HG02678 (cell line): ENCODE measurements at regions not wholly inside any gene's neighbourhood (a gene's known extent, or its start where the extent isn't known, plus 50 kb on each side); places are given as distances from the start of the nearest gene placed in this dataset.

Experiments used
- ATAC-seq: cut with Tn5 transposase; IDR thresholded peaks from one replicate; pipeline ENCODE4 v1.9.1; 2021; ENCODE audit warnings: mild to moderate bottlenecking, moderate library complexity; ENCODE audit not compliant: unreplicated experiment

- no peak for ATAC-seq
Observed at GRCh38 chr12:107565551-107565950, 120.0 kb upstream of the PWP1 start.

GRCh38 chr12:107567876-107568619 lies 117.6 kb upstream of the PWP1 start:
- no peak for ATAC-seq

GRCh38 chr12:107568718-107569117 lies 116.9 kb upstream of the PWP1 start:
- ATAC-seq: no peak

DNA sequence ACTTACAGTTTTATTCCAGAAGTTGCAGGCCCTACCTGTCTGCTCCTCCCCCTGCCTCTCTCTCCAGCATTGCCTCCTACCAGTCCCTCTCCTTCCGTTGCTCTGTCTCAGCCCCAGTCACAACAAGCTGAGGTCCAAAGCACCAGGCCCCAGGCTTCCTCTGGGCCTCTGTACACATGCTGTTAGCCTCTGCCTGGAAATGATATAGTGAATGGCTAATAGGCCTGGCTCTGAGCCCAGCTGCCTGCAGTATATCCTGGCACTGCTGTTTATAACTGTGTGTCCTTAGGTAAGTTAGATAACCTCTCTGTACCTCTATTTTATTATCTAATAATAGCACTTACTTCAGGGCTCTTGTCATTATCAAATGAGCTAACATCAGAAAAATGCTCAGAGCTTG lies 114.9 kb upstream of the PWP1 start:
- no peak for ATAC-seq

- ATAC-seq: no peak
Observed at GRCh38 chr12:107571492-107571891, 114.1 kb upstream of the PWP1 start.

- ATAC-seq: no peak
Observed at GRCh38 chr12:107574691-107575090, 110.9 kb upstream of the PWP1 start.

DNA sequence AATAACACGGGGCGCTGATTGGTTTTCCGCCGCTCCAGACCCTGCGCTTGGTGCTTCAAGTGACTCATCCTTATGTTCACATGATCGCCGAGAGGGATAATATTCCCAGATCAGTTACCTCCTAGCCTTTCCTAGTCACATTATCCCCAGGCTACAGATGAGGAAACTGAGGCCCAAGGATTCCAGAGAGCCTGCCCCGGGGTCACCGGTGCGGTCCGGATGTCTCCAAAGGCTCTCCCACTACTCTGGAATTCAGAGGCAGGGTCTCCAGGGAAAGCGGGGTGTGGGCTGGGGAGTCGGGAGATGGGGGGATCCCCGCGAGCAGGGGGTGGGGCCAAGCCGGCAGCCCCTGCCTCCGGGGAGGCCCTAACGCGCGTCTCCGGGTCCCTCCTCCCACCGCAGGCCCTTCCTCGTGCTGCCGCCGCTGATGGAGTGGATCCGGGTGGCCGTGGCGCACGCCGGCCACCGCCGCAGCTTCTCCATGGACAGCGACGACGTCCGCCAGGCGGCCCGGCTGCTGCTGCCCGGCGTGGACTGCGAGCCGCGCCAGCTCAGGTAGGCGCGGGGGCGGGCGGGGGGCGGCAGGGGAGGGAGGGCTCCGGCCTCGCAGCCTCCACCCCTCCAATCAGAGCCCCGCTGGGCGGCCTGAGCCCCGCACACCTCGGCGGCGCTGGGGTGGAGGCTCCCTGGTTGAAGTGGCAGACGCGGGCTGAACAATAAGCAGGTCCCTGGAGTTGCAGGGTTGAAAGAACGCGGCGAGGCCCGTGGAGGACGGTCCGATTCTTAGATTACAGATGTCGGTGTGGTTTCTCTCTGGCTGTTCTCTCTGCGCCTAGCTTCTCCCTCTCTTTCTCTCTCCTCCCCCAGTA lies 104.6 kb upstream of the PWP1 start:
- ATAC-seq: no peak

DNA sequence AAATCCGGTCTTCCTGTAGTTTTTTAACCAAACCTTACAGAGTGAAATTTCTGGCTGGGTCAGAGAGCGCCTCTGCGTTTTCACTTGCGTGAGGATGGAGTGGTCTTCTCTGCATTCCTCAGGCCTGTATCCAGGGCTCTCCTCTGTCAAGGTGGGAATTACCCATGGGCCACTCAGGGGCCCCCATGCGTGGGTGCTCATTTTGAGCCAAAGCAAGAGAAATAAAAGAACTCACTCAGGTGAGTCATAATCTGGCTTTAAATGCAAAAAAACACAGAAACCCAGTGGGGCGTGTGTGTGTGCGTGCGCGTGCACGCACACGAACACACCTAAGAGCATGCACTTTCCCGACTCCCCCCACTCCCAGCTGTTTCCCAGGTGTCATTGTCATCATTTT lies 104.0 kb upstream of the PWP1 start:
- no peak for ATAC-seq

GRCh38 chr12:107583551-107583950 lies 102.0 kb upstream of the PWP1 start:
- no peak for ATAC-seq

- no peak for ATAC-seq
Observed at GRCh38 chr12:107584563-107584962, 101.0 kb upstream of the PWP1 start.

- ATAC-seq: no peak
Observed at GRCh38 chr12:107586256-107586970, 99.2 kb upstream of the PWP1 start.

GRCh38 chr12:107590413-107590812 lies 95.2 kb upstream of the PWP1 start:
- ATAC-seq: no peak

- ATAC-seq: no peak
Observed at GRCh38 chr12:107590814-107591375, 94.7 kb upstream of the PWP1 start.

GRCh38 chr12:107593713-107594381 lies 91.8 kb upstream of the PWP1 start:
- ATAC-seq: no peak

- no peak for ATAC-seq
Observed at GRCh38 chr12:107594995-107595394, 90.6 kb upstream of the PWP1 start.

GRCh38 chr12:107597695-107598410 lies 87.7 kb upstream of the PWP1 start:
- ATAC-seq: no peak

GRCh38 chr12:107598906-107599305 lies 86.7 kb upstream of the PWP1 start:
- no peak for ATAC-seq

DNA sequence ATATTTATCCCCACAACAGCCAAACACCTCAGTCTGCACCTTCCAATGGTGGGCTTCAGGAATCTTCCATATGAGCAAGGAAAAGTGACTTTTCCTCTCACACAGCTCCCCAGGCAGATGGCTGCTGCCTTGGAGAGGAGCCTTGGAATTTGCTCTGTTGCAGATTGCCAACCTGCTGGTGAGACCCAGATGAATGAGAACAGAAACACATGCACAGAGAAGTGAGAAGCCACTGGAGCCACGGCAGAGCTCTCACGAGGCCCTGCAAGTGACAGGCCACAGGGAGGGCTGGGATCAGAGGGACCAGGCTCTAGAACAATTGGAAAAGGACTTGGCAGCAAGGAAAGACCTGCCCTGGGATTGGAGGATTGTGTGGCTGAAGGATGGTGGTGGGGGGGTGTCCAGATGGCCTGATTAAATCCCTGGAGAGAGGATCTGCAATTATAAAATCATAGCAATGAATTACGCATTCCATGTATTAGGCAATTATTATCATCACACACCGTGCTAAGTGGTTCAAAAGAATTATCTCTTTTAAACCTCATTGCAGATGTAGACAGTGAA lies 84.9 kb upstream of the PWP1 start:
- ATAC-seq: no peak

- no peak for ATAC-seq
Observed at GRCh38 chr12:107602446-107602845, 83.2 kb upstream of the PWP1 start.

GRCh38 chr12:107605293-107605692 lies 80.3 kb upstream of the PWP1 start:
- ATAC-seq: no peak
